ENCODE measurements at regions not wholly inside any gene's neighbourhood (a gene's known extent, or its start where the extent isn't known, plus 50 kb on each side); places are given as distances from the start of the nearest gene placed in this dataset.

- no peak for TF ChIP-seq MYC (IDR thresholded peaks at IDR 0.05; ENCODE audit: low read depth, low read length)
- dilution Hi-C loops (cut with MboI; ENCODE audit: extremely low pct_ligation_motif_present, low sequenced_read_pairs) (no loop called here), intact Hi-C loops (cut with micrococcal nuclease) (no loop called here)
- Histone ChIP-seq H2AFZ (ENCODE audit: low read depth, low read length) (no peak overlapping the region), H3K4me1 (ENCODE audit: control insufficient read depth, extremely low read depth, insufficient read depth, low read length) (peaks cover 24% of the 10 kb centered on the region), H3K9me1 (replicated peaks; ENCODE audit: control insufficient read depth, extremely low read depth, insufficient read depth, low read length) (no peaks in the 10 kb centered on the region), H3K36me3 (ENCODE audit: control insufficient read depth in 2 of 2, extremely low read depth in 1 of 2, insufficient read depth in 2 of 2, low read length in 2 of 2) (no peaks in the 10 kb centered on the region), H3K79me2 (ENCODE audit: control insufficient read depth, insufficient read depth, low read length) (no peaks in the 10 kb centered on the region), H3K4me3 (replicated peaks in 1 of 3; ENCODE audit: insufficient read depth in 1 of 3, low read depth in 1 of 3, low read length in 3 of 3) (no peak overlapping the region), H3K9me3 (replicated peaks; ENCODE audit: control insufficient read depth, insufficient read depth, low read length) (no peaks in the 10 kb centered on the region), H3K27ac (ENCODE audit: insufficient read depth, low read depth, low read length) (no peak overlapping the region), H4K20me1 (replicated peaks; ENCODE audit: control insufficient read depth, extremely low read depth, insufficient read depth, low read length) (no peaks in the 10 kb centered on the region), H3K4me2 (ENCODE audit: insufficient read depth, low read length) (no peak overlapping the region), H3K9ac (replicated peaks; ENCODE audit: extremely low read depth, insufficient read depth, low read length) (no peak overlapping the region), H3K27me3 (ENCODE audit: control insufficient read depth in 2 of 2, insufficient read depth in 2 of 2, low read length in 2 of 2) (no peaks in the 10 kb centered on the region)
- BruUV-seq (replicated peaks) = no TSS peak
- POLR2A ChIA-PET = no interaction called here
- FAIRE-seq (no peak), DNase-seq (ENCODE audit: low read depth, low spot score) (no peak)
- CTCF ChIA-PET = interaction anchor here (2.1 kb wide), 1 partner anchor 23 kb away, joined by 4 read pairs; no protein-coding TSS in a partner anchor
Measured at GRCh38 chr9:108445431-108446071, 410.2 kb downstream of the ACTL7B start.

- peaks cover 26% of the 10 kb centered on the region for H3K4me1 ChIP-seq (ENCODE audit: control insufficient read depth, extremely low read depth, insufficient read depth, low read length)
- no peak overlapping the region for H2AFZ ChIP-seq (ENCODE audit: low read depth, low read length)
- peak overlapping the region; percentile 46 for H3K27ac ChIP-seq (ENCODE audit: insufficient read depth, low read depth, low read length)
- intact Hi-C loops (cut with micrococcal nuclease) = no loop called here
- H3K9ac ChIP-seq (replicated peaks; ENCODE audit: extremely low read depth, insufficient read depth, low read length) = no peak overlapping the region
- H3K9me1 ChIP-seq (replicated peaks; ENCODE audit: control insufficient read depth, extremely low read depth, insufficient read depth, low read length) = no peaks in the 10 kb centered on the region
- no peaks in the 10 kb centered on the region for H3K27me3 ChIP-seq (ENCODE audit: control insufficient read depth in 2 of 2, insufficient read depth in 2 of 2, low read length in 2 of 2)
- ChIA-PET CTCF (interaction anchor here (0.7 to 2.4 kb wide), 11 partner anchors 8 to 957 kb away, joined by 3 to 10 read pairs (median 4); no protein-coding TSS in a partner anchor), POLR2A (interaction anchor here (0.6 kb wide), 1 partner anchor 9 kb away, joined by 3 read pairs; no protein-coding TSS in a partner anchor)
- no TSS peak for BruUV-seq (replicated peaks)
- H3K4me3 ChIP-seq (replicated peaks in 1 of 3; ENCODE audit: insufficient read depth in 1 of 3, low read depth in 1 of 3, low read length in 3 of 3) = no peak overlapping the region
- no peaks in the 10 kb centered on the region for H4K20me1 ChIP-seq (replicated peaks; ENCODE audit: control insufficient read depth, extremely low read depth, insufficient read depth, low read length)
- dilution Hi-C loops (cut with MboI; ENCODE audit: extremely low pct_ligation_motif_present, low sequenced_read_pairs) = no loop called here
- peak; percentile 86 for FAIRE-seq
- H3K4me2 ChIP-seq (ENCODE audit: insufficient read depth, low read length) = peak overlapping the region; percentile 16
- no peaks in the 10 kb centered on the region for H3K9me3 ChIP-seq (replicated peaks; ENCODE audit: control insufficient read depth, insufficient read depth, low read length)
- peak; percentile 89 for DNase-seq (ENCODE audit: low read depth, low spot score)
- no peaks in the 10 kb centered on the region for H3K79me2 ChIP-seq (ENCODE audit: control insufficient read depth, insufficient read depth, low read length)
- TF ChIP-seq FOS (IDR thresholded peaks at IDR 0.05; ENCODE audit: borderline replicate concordance, insufficient read depth, low read length) = peak; percentile 92
- peak; percentile 79 for TF ChIP-seq JUN (IDR thresholded peaks at IDR 0.05; ENCODE audit: borderline replicate concordance, insufficient read depth, insufficient read length, low read depth)
- TF ChIP-seq POLR2A (IDR thresholded peaks at IDR 0.05; ENCODE audit: low read depth, low read length) = no peak
- no peaks in the 10 kb centered on the region for H3K36me3 ChIP-seq (ENCODE audit: control insufficient read depth in 2 of 2, extremely low read depth in 1 of 2, insufficient read depth in 2 of 2, low read length in 2 of 2)
Measured at GRCh38 chr9:108444400-108445358, 411.1 kb downstream of the ACTL7B start.

All from endothelial cell of umbilical vein (primary cell).